GM20000 (cell line): ENCODE measurements at regions not wholly inside any gene's neighbourhood (a gene's known extent, or its start where the extent isn't known, plus 50 kb on each side); places are given as distances from the start of the nearest gene placed in this dataset.

ENCODE experiments used
- DNase-seq: peaks from one replicate; pipeline ENCODE4 v3.0.0; 2012; ENCODE audit warnings: low spot score
- TF ChIP-seq, protein P1 (sequence below): IDR thresholded peaks from 2 replicates; pipeline ENCODE4 v1.5.1; 2012; ENCODE audit warnings: mild to moderate bottlenecking, control low read depth; ENCODE audit errors: extremely low read depth, missing control alignments

GRCh38 chr3:72310419-72311380 lies 525.8 kb upstream of the PROK2 start:
- TF ChIP-seq, protein P1, sequence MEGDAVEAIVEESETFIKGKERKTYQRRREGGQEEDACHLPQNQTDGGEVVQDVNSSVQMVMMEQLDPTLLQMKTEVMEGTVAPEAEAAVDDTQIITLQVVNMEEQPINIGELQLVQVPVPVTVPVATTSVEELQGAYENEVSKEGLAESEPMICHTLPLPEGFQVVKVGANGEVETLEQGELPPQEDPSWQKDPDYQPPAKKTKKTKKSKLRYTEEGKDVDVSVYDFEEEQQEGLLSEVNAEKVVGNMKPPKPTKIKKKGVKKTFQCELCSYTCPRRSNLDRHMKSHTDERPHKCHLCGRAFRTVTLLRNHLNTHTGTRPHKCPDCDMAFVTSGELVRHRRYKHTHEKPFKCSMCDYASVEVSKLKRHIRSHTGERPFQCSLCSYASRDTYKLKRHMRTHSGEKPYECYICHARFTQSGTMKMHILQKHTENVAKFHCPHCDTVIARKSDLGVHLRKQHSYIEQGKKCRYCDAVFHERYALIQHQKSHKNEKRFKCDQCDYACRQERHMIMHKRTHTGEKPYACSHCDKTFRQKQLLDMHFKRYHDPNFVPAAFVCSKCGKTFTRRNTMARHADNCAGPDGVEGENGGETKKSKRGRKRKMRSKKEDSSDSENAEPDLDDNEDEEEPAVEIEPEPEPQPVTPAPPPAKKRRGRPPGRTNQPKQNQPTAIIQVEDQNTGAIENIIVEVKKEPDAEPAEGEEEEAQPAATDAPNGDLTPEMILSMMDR = no peak
- peak; percentile 82 for DNase-seq

DNA sequence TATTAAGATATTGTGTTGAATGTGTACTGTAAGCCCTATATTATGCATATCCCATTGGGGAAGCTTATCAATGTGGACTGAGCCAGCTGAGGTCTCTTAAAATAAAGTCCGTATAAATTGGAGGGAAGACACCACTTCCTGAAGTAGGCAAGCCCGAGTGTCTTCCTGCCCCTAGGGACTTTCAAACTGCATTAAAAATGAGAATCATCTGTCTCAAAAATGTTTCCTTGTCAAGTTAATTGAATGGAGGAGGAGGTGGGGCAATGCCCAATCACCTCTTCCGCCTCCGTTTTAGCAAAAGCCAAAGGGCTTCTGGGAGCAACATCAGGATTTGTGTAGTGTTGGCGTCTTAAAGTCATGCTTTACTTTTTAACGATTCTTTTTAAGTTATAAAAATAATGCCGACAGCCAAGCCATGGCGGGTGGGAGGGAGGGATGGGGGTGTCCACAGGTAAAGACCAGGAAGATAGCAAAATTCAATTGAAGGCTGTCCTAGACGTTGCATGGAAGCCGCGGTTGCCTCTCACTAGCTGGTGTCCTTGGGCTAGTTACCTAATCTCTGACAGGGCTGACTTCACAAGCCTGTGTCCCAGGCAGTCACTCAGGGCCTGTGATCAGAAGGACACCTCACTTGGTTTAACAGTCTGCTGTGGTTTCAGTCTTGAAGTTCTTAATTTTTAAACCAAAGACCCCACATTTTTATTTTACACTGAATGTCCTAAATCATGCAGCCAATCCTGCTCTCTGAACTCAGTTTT lies 524.9 kb upstream of the PROK2 start:
- TF ChIP-seq, protein P1 = no peak
- no peak for DNase-seq

GRCh38 chr3:72308641-72309040 lies 523.7 kb upstream of the PROK2 start:
- TF ChIP-seq, protein P1 = no peak
- no peak for DNase-seq

GRCh38 chr3:72307438-72308115 lies 522.6 kb upstream of the PROK2 start:
- TF ChIP-seq, protein P1 = no peak
- no peak for DNase-seq

DNA sequence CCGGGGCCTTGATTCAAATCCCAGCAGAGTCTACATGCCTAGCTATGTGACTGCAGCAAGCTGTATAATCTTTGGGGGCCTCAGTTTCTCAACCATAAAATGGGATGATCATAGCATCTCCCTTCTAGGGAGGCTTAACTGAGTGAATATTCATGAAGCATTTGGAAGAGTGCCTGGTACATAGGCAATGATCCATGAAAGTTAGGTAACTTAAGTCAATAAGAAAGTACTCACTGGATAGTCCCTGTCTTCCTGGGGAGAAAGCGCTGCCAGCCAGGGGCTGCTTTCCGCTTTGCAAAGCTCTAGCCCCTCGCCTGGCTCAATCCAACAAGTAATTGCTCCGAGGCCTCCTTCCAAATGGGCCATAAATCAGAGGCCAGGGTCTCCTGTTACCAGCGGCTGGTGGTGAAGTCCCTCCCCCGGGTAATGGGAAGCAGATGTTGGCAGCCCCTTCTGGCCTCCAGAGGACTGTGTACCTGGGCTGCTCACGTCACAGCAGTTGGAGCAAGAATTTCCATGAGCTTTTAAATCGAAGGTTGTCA lies 521.9 kb upstream of the PROK2 start:
- TF ChIP-seq, protein P1 = no peak
- DNase-seq = no peak

GRCh38 chr3:72303926-72304325 lies 519.0 kb upstream of the PROK2 start:
- DNase-seq = no peak

More at GRCh38 chr3:72303926-72304325, 519.0 kb upstream of the PROK2 start:
- TF ChIP-seq, protein P1 = no peak
